HL-60 (cell line): ENCODE measurements at regions not wholly inside any gene's neighbourhood (a gene's known extent, or its start where the extent isn't known, plus 50 kb on each side); places are given as distances from the start of the nearest gene placed in this dataset.

Experiments
- DNase-seq, 2 experiments: peaks; one replicate each; pipeline ENCODE4 v3.0.0-alpha.2; 2010 to 2020; ENCODE audit warnings: low read depth in 1 of 2, low spot score in 1 of 2
- H3K27ac ChIP-seq: fragments of 250-450 bp; sonication (Bioruptor Pico); replicated peaks from 2 replicates; pipeline ENCODE4 v1.5.1; 2020; ENCODE audit warnings: mild to moderate bottlenecking, moderate library complexity
- H3K27me3 ChIP-seq: fragments of 250-450 bp; sonication (Bioruptor Pico); 2 replicates; pipeline ENCODE4 v1.5.1; 2021; ENCODE audit warnings: mild to moderate bottlenecking, moderate library complexity; ENCODE audit not compliant: insufficient read depth, poor library complexity, severe bottlenecking
- H3K4me3 ChIP-seq: replicated peaks from 2 replicates; pipeline ENCODE4 v1.5.1; 2011; ENCODE audit warnings: mild to moderate bottlenecking, control low read depth, low read length; ENCODE audit not compliant: insufficient read depth
- CTCF ChIP-seq: IDR thresholded peaks from one replicate; pipeline ENCODE4 v1.5.1; 2011; ENCODE audit warnings: low read length, control low read depth, inconsistent platforms; ENCODE audit not compliant: insufficient read depth
- GABPA ChIP-seq: IDR thresholded peaks from 2 replicates; pipeline ENCODE4 v1.6.1; 2012; ENCODE audit warnings: low read depth
- POLR2AphosphoS5 ChIP-seq: IDR thresholded peaks from 2 replicates; pipeline ENCODE4 v1.6.1; 2012; ENCODE audit warnings: low read depth
- REST ChIP-seq: IDR thresholded peaks from 2 replicates; pipeline ENCODE4 v1.6.1; 2012; ENCODE audit warnings: low read depth; ENCODE audit not compliant: insufficient replicate concordance
- SPI1 ChIP-seq: IDR thresholded peaks from 2 replicates; pipeline ENCODE4 v1.6.1; 2012; ENCODE audit warnings: low read depth, mild to moderate bottlenecking, borderline replicate concordance

- TF ChIP-seq POLR2AphosphoS5, result no peak
- TF ChIP-seq CTCF, result no peak
- no peak for TF ChIP-seq REST
- TF ChIP-seq GABPA, result no peak
- TF ChIP-seq SPI1, result no peak
- Histone ChIP-seq H3K4me3 (no peak overlapping the region), H3K27me3 (no peaks in the 10 kb centered on the region), H3K27ac (no peak overlapping the region)
- no peak for DNase-seq
Measured at GRCh38 chr3:153731071-153731470, 390.1 kb upstream of the ARHGEF26 start.

- H3K27me3 ChIP-seq, result no peaks in the 10 kb centered on the region
- H3K4me3 ChIP-seq, result no peak overlapping the region
- TF ChIP-seq SPI1 (no peak), GABPA (no peak), REST (no peak), CTCF (no peak), POLR2AphosphoS5 (no peak)
- no peak overlapping the region for H3K27ac ChIP-seq
- DNase-seq, result no peak
Measured at GRCh38 chr3:153734777-153735551, 386.2 kb upstream of the ARHGEF26 start.

- TF ChIP-seq REST (no peak), GABPA (no peak), POLR2AphosphoS5 (no peak), SPI1 (no peak), CTCF (no peak)
- no peak for DNase-seq
- H3K27me3 ChIP-seq, result no peaks in the 10 kb centered on the region
- H3K4me3 ChIP-seq, result no peak overlapping the region
- H3K27ac ChIP-seq, result no peak overlapping the region
Measured at GRCh38 chr3:153740109-153740508, 381.1 kb upstream of the ARHGEF26 start.
